Glutamatergic neuron (in vitro differentiated cells): ENCODE measurements at regions not wholly inside any gene's neighbourhood (a gene's known extent, or its start where the extent isn't known, plus 50 kb on each side); places are given as distances from the start of the nearest gene placed in this dataset.

ENCODE experiments used
- DNase-seq: peaks from one replicate; pipeline ENCODE4 v3.0.0; 2022
- H3K27ac Mint-ChIP-seq: one replicate; pipeline ENCODE4 v1.8.0; 2020; ENCODE audit warnings: mild to moderate bottlenecking, mixed read lengths, inconsistent platforms; ENCODE audit not compliant: unreplicated experiment
- H3K27me3 Mint-ChIP-seq: one replicate; pipeline ENCODE4 v1.8.0; 2020; ENCODE audit warnings: mild to moderate bottlenecking, moderate library complexity, mixed read lengths, inconsistent platforms; ENCODE audit not compliant: unreplicated experiment
- H3K36me3 Mint-ChIP-seq: one replicate; pipeline ENCODE4 v1.8.0; 2020; ENCODE audit warnings: mild to moderate bottlenecking, mixed read lengths, inconsistent platforms; ENCODE audit not compliant: unreplicated experiment
- H3K4me1 Mint-ChIP-seq: one replicate; pipeline ENCODE4 v1.8.0; 2020; ENCODE audit warnings: mild to moderate bottlenecking, low read depth, mixed read lengths, inconsistent platforms; ENCODE audit not compliant: unreplicated experiment
- H3K4me3 Mint-ChIP-seq: one replicate; pipeline ENCODE4 v1.8.0; 2020; ENCODE audit warnings: mild to moderate bottlenecking, mixed read lengths, inconsistent platforms; ENCODE audit not compliant: unreplicated experiment
- H3K9me3 Mint-ChIP-seq: one replicate; pipeline ENCODE4 v1.8.0; 2020; ENCODE audit warnings: mild to moderate bottlenecking, moderate library complexity, mixed read lengths, inconsistent platforms; ENCODE audit not compliant: unreplicated experiment
- CTCF ChIP-seq: fragments of 200-600 bp; sonication (generic); IDR thresholded peaks from one replicate; pipeline ENCODE4 v1.5.0; 2021; ENCODE audit not compliant: partially characterized antibody, unreplicated experiment

- TF ChIP-seq CTCF = no peak
- H3K9me3 Mint-ChIP-seq = no peaks in the 10 kb centered on the region
- no peak for DNase-seq
- H3K36me3 Mint-ChIP-seq = no peaks in the 10 kb centered on the region
- no peaks in the 10 kb centered on the region for H3K27me3 Mint-ChIP-seq
- H3K4me1 Mint-ChIP-seq = no peaks in the 10 kb centered on the region
- no peak overlapping the region for H3K4me3 Mint-ChIP-seq
- H3K27ac Mint-ChIP-seq = no peak overlapping the region
Observed at GRCh38 chr7:126202177-126202576, 1050.6 kb downstream of the GRM8 start.

- peak overlapping the region; percentile 40 for H3K4me3 Mint-ChIP-seq
- no peak for TF ChIP-seq CTCF
- DNase-seq = peak; percentile 69
- H3K4me1 Mint-ChIP-seq = peaks cover 22% of the 10 kb centered on the region
- peak overlapping the region; percentile 95 for H3K27ac Mint-ChIP-seq
- no peaks in the 10 kb centered on the region for H3K27me3 Mint-ChIP-seq
- peaks cover 5% of the 10 kb centered on the region for H3K9me3 Mint-ChIP-seq
- H3K36me3 Mint-ChIP-seq = peaks cover 5% of the 10 kb centered on the region
Observed at GRCh38 chr7:126185959-126186580, 1066.7 kb downstream of the GRM8 start.

- H3K27ac Mint-ChIP-seq = no peak overlapping the region
- H3K4me3 Mint-ChIP-seq = no peak overlapping the region
- no peaks in the 10 kb centered on the region for H3K9me3 Mint-ChIP-seq
- peaks cover 5% of the 10 kb centered on the region for H3K36me3 Mint-ChIP-seq
- peaks cover 2% of the 10 kb centered on the region for H3K4me1 Mint-ChIP-seq
- TF ChIP-seq CTCF = no peak
- H3K27me3 Mint-ChIP-seq = no peaks in the 10 kb centered on the region
- no peak for DNase-seq
Observed at GRCh38 chr7:126179916-126180315, 1072.8 kb downstream of the GRM8 start.

- Mint-ChIP-seq H3K36me3 (peaks cover 5% of the 10 kb centered on the region), H3K9me3 (no peaks in the 10 kb centered on the region), H3K4me1 (no peaks in the 10 kb centered on the region), H3K4me3 (no peak overlapping the region), H3K27ac (no peak overlapping the region), H3K27me3 (no peaks in the 10 kb centered on the region)
- no peak for DNase-seq
- no peak for TF ChIP-seq CTCF
Observed at GRCh38 chr7:126178865-126179264, 1073.9 kb downstream of the GRM8 start.

- no peak for TF ChIP-seq CTCF
- Mint-ChIP-seq H3K4me3 (no peak overlapping the region), H3K27me3 (no peaks in the 10 kb centered on the region), H3K27ac (no peak overlapping the region), H3K4me1 (no peaks in the 10 kb centered on the region), H3K36me3 (peaks cover 5% of the 10 kb centered on the region), H3K9me3 (no peaks in the 10 kb centered on the region)
- no peak for DNase-seq
Observed at GRCh38 chr7:126177782-126178181, 1075.0 kb downstream of the GRM8 start.
